Common myeloid progenitor, CD34-positive (primary cell): ENCODE measurements at regions not wholly inside any gene's neighbourhood (a gene's known extent, or its start where the extent isn't known, plus 50 kb on each side); places are given as distances from the start of the nearest gene placed in this dataset.

ENCODE experiments used
- CTCF ChIA-PET: fragments of 350-600 bp; sonication (Branson Sonifier 250); formaldehyde crosslinking; loops from one replicate; lab custom pipeline; 2021; ENCODE audit warnings: antibody characterized with exemption; lab: Charles Lee
- POLR2A ChIA-PET: fragments of 350-600 bp; sonication (Branson Sonifier 250); formaldehyde crosslinking; loops from one replicate; lab custom pipeline; 2021; ENCODE audit warnings: antibody characterized with exemption; lab: Charles Lee
- DNase-seq, 3 donors: peaks; one replicate each; pipeline versions ENCODE4 v3.0.0 to v3.0.0-alpha.2; 2013
- H3K27ac ChIP-seq, 2 experiments: 1 replicate in 1 of 2; 2 replicates in 1 of 2; pipeline ENCODE4 v1.7.0; 2013; ENCODE audit warnings: inconsistent platforms in 2 of 2, low read length in 2 of 2, mild to moderate bottlenecking in 2 of 2, low read depth in 1 of 2, moderate library complexity in 1 of 2; ENCODE audit not compliant: severe bottlenecking in 2 of 2, insufficient read depth in 1 of 2, poor library complexity in 1 of 2
- H3K27me3 ChIP-seq, 5 experiments: replicated peaks in 2 of 5; 1 replicate in 3 of 5; 2 replicates in 2 of 5; pipeline versions ENCODE4 v1.6.1 to v1.7.0; 2013; ENCODE audit warnings: low read length in 4 of 5, mild to moderate bottlenecking in 2 of 5, moderate library complexity in 2 of 5, inconsistent platforms in 1 of 5; ENCODE audit not compliant: insufficient read depth in 5 of 5, control insufficient read depth in 4 of 5
- H3K36me3 ChIP-seq, 4 experiments: 1 replicate in 2 of 4; 2 replicates in 2 of 4; pipeline versions ENCODE4 v1.6.1 to v1.7.0; 2013; ENCODE audit warnings: low read length in 3 of 4, control low read depth in 1 of 4, mild to moderate bottlenecking in 1 of 4; ENCODE audit not compliant: control insufficient read depth in 4 of 4, insufficient read depth in 4 of 4
- H3K4me1 ChIP-seq, 4 experiments: 1 replicate in 3 of 4; 2 replicates in 1 of 4; pipeline versions ENCODE4 v1.6.1 to v1.7.1; 2013; ENCODE audit warnings: low read length in 3 of 4, mild to moderate bottlenecking in 3 of 4, control low read depth in 1 of 4, inconsistent platforms in 1 of 4, moderate library complexity in 1 of 4; ENCODE audit not compliant: control insufficient read depth in 4 of 4, insufficient read depth in 4 of 4; ENCODE audit errors: control extremely low read depth in 1 of 4
- H3K4me3 ChIP-seq, 7 experiments: 1 replicate in 4 of 7; 2 replicates in 3 of 7; pipeline versions ENCODE4 v1.5.1 to v1.7.0; 2013; ENCODE audit warnings: mild to moderate bottlenecking in 7 of 7, low read length in 6 of 7, moderate library complexity in 6 of 7, inconsistent platforms in 2 of 7, low read depth in 2 of 7, control low read depth in 1 of 7; ENCODE audit not compliant: insufficient read depth in 4 of 7, control insufficient read depth in 1 of 7; ENCODE audit errors: extremely low read depth in 1 of 7
- H3K9me3 ChIP-seq, 5 experiments: 1 replicate in 4 of 5; 2 replicates in 1 of 5; pipeline versions ENCODE4 v1.6.1 to v1.7.1; 2013; ENCODE audit warnings: low read length in 4 of 5, mild to moderate bottlenecking in 2 of 5, inconsistent platforms in 1 of 5, low read depth in 1 of 5, moderate library complexity in 1 of 5; ENCODE audit not compliant: control insufficient read depth in 4 of 5, insufficient read depth in 2 of 5; ENCODE audit errors: control extremely low read depth in 1 of 5
- WGBS: methylation state at CpG from one replicate; pipeline ENCODE4 v1.1.5; 2013; ENCODE audit not compliant: insufficient coverage; 5-methylcytosine and 5-hydroxymethylcytosine counted together

- CTCF ChIA-PET: no interaction called here
- H3K4me1 ChIP-seq: no peaks in the 10 kb centered on the region
Measured at GRCh38 chr5:75894482-75894881, 177.2 kb upstream of the POC5 start.

GRCh38 chr5:75891736-75892135 lies 174.5 kb upstream of the POC5 start:
- WGBS: 100% methylated on average over 1 of the region's 1 CpG
- no peak overlapping the region for H3K27ac ChIP-seq
- H3K27me3 ChIP-seq: no peaks in the 10 kb centered on the region
- H3K4me3 ChIP-seq: no peak overlapping the region
- POLR2A ChIA-PET: no interaction called here
- H3K9me3 ChIP-seq: peaks cover 0 to 2% (median 0%) of the 10 kb centered on the region in 5 experiments
- CTCF ChIA-PET: no interaction called here
- DNase-seq: no peak
- no peaks in the 10 kb centered on the region for H3K4me1 ChIP-seq
- no peaks in the 10 kb centered on the region for H3K36me3 ChIP-seq

More at GRCh38 chr5:75894482-75894881, 177.2 kb upstream of the POC5 start:
- no peaks in the 10 kb centered on the region for H3K36me3 ChIP-seq
- H3K9me3 ChIP-seq: peaks cover 0 to 2% (median 0%) of the 10 kb centered on the region in 5 experiments
- DNase-seq: no peak
- H3K27me3 ChIP-seq: no peaks in the 10 kb centered on the region
- H3K27ac ChIP-seq: no peak overlapping the region
- no peak overlapping the region for H3K4me3 ChIP-seq
- POLR2A ChIA-PET: no interaction called here
- 100% methylated on average over 1 of the region's 1 CpG for WGBS

GRCh38 chr5:75891020-75891419 lies 173.8 kb upstream of the POC5 start:
- no peak overlapping the region for H3K27ac ChIP-seq
- POLR2A ChIA-PET: no interaction called here
- no CpG with 5 or more reads among the region's 1 CpG for WGBS

GRCh38 chr5:75890546-75890945 lies 173.3 kb upstream of the POC5 start:
- ChIA-PET POLR2A (no interaction called here), CTCF (no interaction called here)
- H3K36me3 ChIP-seq: no peaks in the 10 kb centered on the region
- H3K9me3 ChIP-seq: peaks cover 0 to 2% (median 0%) of the 10 kb centered on the region in 5 experiments
- no peak for DNase-seq
- H3K27ac ChIP-seq: no peak overlapping the region
- H3K4me3 ChIP-seq: no peak overlapping the region
- H3K27me3 ChIP-seq: no peaks in the 10 kb centered on the region
- no peaks in the 10 kb centered on the region for H3K4me1 ChIP-seq
- no CpG with 5 or more reads among the region's 1 CpG for WGBS

More at GRCh38 chr5:75891020-75891419, 173.8 kb upstream of the POC5 start:
- no peak for DNase-seq
- Histone ChIP-seq H3K9me3 (peaks cover 0 to 2% (median 0%) of the 10 kb centered on the region in 5 experiments), H3K4me3 (no peak overlapping the region), H3K36me3 (no peaks in the 10 kb centered on the region), H3K27me3 (no peaks in the 10 kb centered on the region), H3K4me1 (no peaks in the 10 kb centered on the region)
- CTCF ChIA-PET: no interaction called here

- no peaks in the 10 kb centered on the region for H3K4me1 ChIP-seq
Measured at GRCh38 chr5:75886706-75887105, 169.5 kb upstream of the POC5 start.

GRCh38 chr5:75885849-75886596 lies 168.8 kb upstream of the POC5 start:
- H3K4me3 ChIP-seq: no peak overlapping the region
- WGBS: 83% methylated on average over 2 of the region's 2 CpGs
- no peaks in the 10 kb centered on the region for H3K27me3 ChIP-seq
- no peaks in the 10 kb centered on the region for H3K9me3 ChIP-seq
- no peaks in the 10 kb centered on the region for H3K36me3 ChIP-seq
- ChIA-PET POLR2A (no interaction called here), CTCF (interaction anchor here (0.9 to 1.5 kb wide), 6 partner anchors 27 to 696 kb away, joined by 3 to 4 read pairs (median 3); no protein-coding TSS in a partner anchor)
- DNase-seq: peak; percentile 0 to 13 (median 2)
- no peaks in the 10 kb centered on the region for H3K4me1 ChIP-seq
- no peak overlapping the region for H3K27ac ChIP-seq

More at GRCh38 chr5:75886706-75887105, 169.5 kb upstream of the POC5 start:
- POLR2A ChIA-PET: no interaction called here
- H3K4me3 ChIP-seq: no peak overlapping the region
- H3K9me3 ChIP-seq: no peaks in the 10 kb centered on the region
- DNase-seq: no peak
- no peak overlapping the region for H3K27ac ChIP-seq
- CTCF ChIA-PET: interaction anchor here (0.9 to 1.5 kb wide), 3 partner anchors 33 to 696 kb away, joined by 3 read pairs; no protein-coding TSS in a partner anchor
- WGBS: 100% methylated on average over 2 of the region's 2 CpGs
- no peaks in the 10 kb centered on the region for H3K36me3 ChIP-seq
- H3K27me3 ChIP-seq: no peaks in the 10 kb centered on the region

GRCh38 chr5:75885321-75885720 lies 168.1 kb upstream of the POC5 start:
- ChIA-PET POLR2A (no interaction called here), CTCF (interaction anchor here (1.0 to 1.4 kb wide), 4 partner anchors 27 to 371 kb away, joined by 3 to 4 read pairs (median 3); no protein-coding TSS in a partner anchor)
- no peak for DNase-seq
- no peak overlapping the region for H3K4me3 ChIP-seq
- peaks cover 0 to 2% (median 0%) of the 10 kb centered on the region in 5 experiments for H3K9me3 ChIP-seq
- no peak overlapping the region for H3K27ac ChIP-seq
- H3K27me3 ChIP-seq: no peaks in the 10 kb centered on the region
- WGBS: 100% methylated on average over 1 of the region's 1 CpG
- no peaks in the 10 kb centered on the region for H3K36me3 ChIP-seq
- H3K4me1 ChIP-seq: no peaks in the 10 kb centered on the region
